NK-92 treated with Interleukin-12 subunit alpha and Interleukin-12 subunit beta, amount 100 ng/mL, for 24 hours (cell line): ENCODE measurements at regions not wholly inside any gene's neighbourhood (a gene's known extent, or its start where the extent isn't known, plus 50 kb on each side); places are given as distances from the start of the nearest gene placed in this dataset.
"Not testable (repeated sequence)": the region's sequence is repeated elsewhere in the genome, so short reads cannot be mapped to it uniquely, and the experiment has no call there.

Experiments used
- DNase-seq: peaks from one replicate; lab custom pipeline; 2025; lab: John Stamatoyannopoulos, UW

- no peak for DNase-seq
Measured at GRCh38 chr5:96203761-96204160, 229.3 kb downstream of the PCSK1 start.

- no peak for DNase-seq
Measured at GRCh38 chr5:96201503-96201902, 231.5 kb downstream of the PCSK1 start.

- no peak for DNase-seq
Measured at GRCh38 chr5:96200641-96201040, 232.4 kb downstream of the PCSK1 start.

- no peak for DNase-seq
Measured at GRCh38 chr5:96199713-96200183, 233.3 kb downstream of the PCSK1 start.

GRCh38 chr5:96198356-96199058 is 234.5 kb downstream of the PCSK1 start:
- DNase-seq, result no peak

GRCh38 chr5:96197767-96198166 is 235.3 kb downstream of the PCSK1 start:
- DNase-seq, result not testable (repeated sequence)

GRCh38 chr5:96197347-96197746 is 235.7 kb upstream of the ELL2 start:
- DNase-seq, result no peak

GRCh38 chr5:96196890-96197289 is 235.2 kb upstream of the ELL2 start:
- DNase-seq, result no peak

- no peak for DNase-seq
Measured at GRCh38 chr5:96196407-96196806, 234.8 kb upstream of the ELL2 start.

GRCh38 chr5:96195123-96195522 is 233.5 kb upstream of the ELL2 start:
- DNase-seq, result no peak

GRCh38 chr5:96194593-96194992 is 232.9 kb upstream of the ELL2 start:
- DNase-seq, result no peak

GRCh38 chr5:96193946-96194345 is 232.3 kb upstream of the ELL2 start:
- DNase-seq, result no peak

GRCh38 chr5:96189987-96190386 is 228.3 kb upstream of the ELL2 start:
- no peak for DNase-seq

GRCh38 chr5:96189028-96189826 is 227.6 kb upstream of the ELL2 start:
- DNase-seq, result no peak

- DNase-seq, result no peak
Measured at GRCh38 chr5:96187309-96188027, 225.8 kb upstream of the ELL2 start.

- DNase-seq, result not testable (repeated sequence)
Measured at GRCh38 chr5:96184510-96184909, 222.9 kb upstream of the ELL2 start.

GRCh38 chr5:96180684-96181435 is 219.2 kb upstream of the ELL2 start:
- DNase-seq, result no peak

GRCh38 chr5:96177303-96177869 is 215.7 kb upstream of the ELL2 start:
- DNase-seq, result no peak

GRCh38 chr5:96176022-96176421 is 214.4 kb upstream of the ELL2 start:
- DNase-seq, result no peak

GRCh38 chr5:96175090-96175489 is 213.4 kb upstream of the ELL2 start:
- no peak for DNase-seq

GRCh38 chr5:96173366-96173765 is 211.7 kb upstream of the ELL2 start:
- DNase-seq, result no peak

GRCh38 chr5:96172436-96172835 is 210.8 kb upstream of the ELL2 start:
- no peak for DNase-seq
